B cell (primary cell): ENCODE measurements at regions not wholly inside any gene's neighbourhood (a gene's known extent, or its start where the extent isn't known, plus 50 kb on each side); places are given as distances from the start of the nearest gene placed in this dataset.

Experiments
- EZH2 ChIP-seq: IDR thresholded peaks from 2 replicates; pipeline ENCODE4 v1.6.1; 2012; ENCODE audit warnings: borderline replicate concordance, low read depth, mild to moderate bottlenecking, moderate library complexity, low read length; ENCODE audit not compliant: insufficient read depth, poor library complexity, severe bottlenecking
- TF ChIP-seq, protein P1 (sequence below): fragments of 200-600 bp; IDR thresholded peaks from one replicate; pipeline ENCODE4 v1.8.0; 2022; ENCODE audit warnings: antibody characterized with exemption, mild to moderate bottlenecking

- TF ChIP-seq, protein P1, sequence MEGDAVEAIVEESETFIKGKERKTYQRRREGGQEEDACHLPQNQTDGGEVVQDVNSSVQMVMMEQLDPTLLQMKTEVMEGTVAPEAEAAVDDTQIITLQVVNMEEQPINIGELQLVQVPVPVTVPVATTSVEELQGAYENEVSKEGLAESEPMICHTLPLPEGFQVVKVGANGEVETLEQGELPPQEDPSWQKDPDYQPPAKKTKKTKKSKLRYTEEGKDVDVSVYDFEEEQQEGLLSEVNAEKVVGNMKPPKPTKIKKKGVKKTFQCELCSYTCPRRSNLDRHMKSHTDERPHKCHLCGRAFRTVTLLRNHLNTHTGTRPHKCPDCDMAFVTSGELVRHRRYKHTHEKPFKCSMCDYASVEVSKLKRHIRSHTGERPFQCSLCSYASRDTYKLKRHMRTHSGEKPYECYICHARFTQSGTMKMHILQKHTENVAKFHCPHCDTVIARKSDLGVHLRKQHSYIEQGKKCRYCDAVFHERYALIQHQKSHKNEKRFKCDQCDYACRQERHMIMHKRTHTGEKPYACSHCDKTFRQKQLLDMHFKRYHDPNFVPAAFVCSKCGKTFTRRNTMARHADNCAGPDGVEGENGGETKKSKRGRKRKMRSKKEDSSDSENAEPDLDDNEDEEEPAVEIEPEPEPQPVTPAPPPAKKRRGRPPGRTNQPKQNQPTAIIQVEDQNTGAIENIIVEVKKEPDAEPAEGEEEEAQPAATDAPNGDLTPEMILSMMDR, result no peak
- no peak for TF ChIP-seq EZH2
Measured at GRCh38 chr6:113651120-113651519, 206.0 kb upstream of the MARCKS start.
